H1 (cell line): ENCODE measurements at regions not wholly inside any gene's neighbourhood (a gene's known extent, or its start where the extent isn't known, plus 50 kb on each side); places are given as distances from the start of the nearest gene placed in this dataset.

Experiments used
- RBBP5 ChIP-seq: IDR thresholded peaks from 2 replicates; pipeline ENCODE4 v1.7.1; 2012; ENCODE audit warnings: low read depth, mild to moderate bottlenecking, inconsistent platforms, low read length, moderate library complexity, borderline replicate concordance
- RXRA ChIP-seq: IDR thresholded peaks from 2 replicates; pipeline ENCODE4 v1.6.1; 2011; ENCODE audit warnings: low read depth, mild to moderate bottlenecking, low read length, moderate library complexity; ENCODE audit not compliant: insufficient read depth
- SIN3A ChIP-seq, 2 experiments: IDR thresholded peaks in 1 of 2; conservative IDR thresholded peaks in 1 of 2; 2 replicates each; pipeline ENCODE4 v1.6.1; 2011 to 2012; ENCODE audit warnings: low read length in 2 of 2, improper control_type of control experiment in 1 of 2, low read depth in 1 of 2, mild to moderate bottlenecking in 1 of 2
- SP2 ChIP-seq: IDR thresholded peaks from 2 replicates; pipeline ENCODE4 v1.6.1; 2012; ENCODE audit warnings: mild to moderate bottlenecking, low read length, inconsistent platforms
- TF ChIP-seq, protein P1 (sequence below), 3 experiments: IDR thresholded peaks; 1 replicate in 2 of 3; 2 replicates in 1 of 3; pipeline versions ENCODE4 v1.5.1 to v1.6.1; 2011; ENCODE audit warnings: low read length in 3 of 3, mild to moderate bottlenecking in 3 of 3, inconsistent platforms in 2 of 3, low read depth in 1 of 3, moderate library complexity in 1 of 3; ENCODE audit not compliant: insufficient read depth in 1 of 3; ENCODE audit errors: control extremely low read depth in 1 of 3

DNA sequence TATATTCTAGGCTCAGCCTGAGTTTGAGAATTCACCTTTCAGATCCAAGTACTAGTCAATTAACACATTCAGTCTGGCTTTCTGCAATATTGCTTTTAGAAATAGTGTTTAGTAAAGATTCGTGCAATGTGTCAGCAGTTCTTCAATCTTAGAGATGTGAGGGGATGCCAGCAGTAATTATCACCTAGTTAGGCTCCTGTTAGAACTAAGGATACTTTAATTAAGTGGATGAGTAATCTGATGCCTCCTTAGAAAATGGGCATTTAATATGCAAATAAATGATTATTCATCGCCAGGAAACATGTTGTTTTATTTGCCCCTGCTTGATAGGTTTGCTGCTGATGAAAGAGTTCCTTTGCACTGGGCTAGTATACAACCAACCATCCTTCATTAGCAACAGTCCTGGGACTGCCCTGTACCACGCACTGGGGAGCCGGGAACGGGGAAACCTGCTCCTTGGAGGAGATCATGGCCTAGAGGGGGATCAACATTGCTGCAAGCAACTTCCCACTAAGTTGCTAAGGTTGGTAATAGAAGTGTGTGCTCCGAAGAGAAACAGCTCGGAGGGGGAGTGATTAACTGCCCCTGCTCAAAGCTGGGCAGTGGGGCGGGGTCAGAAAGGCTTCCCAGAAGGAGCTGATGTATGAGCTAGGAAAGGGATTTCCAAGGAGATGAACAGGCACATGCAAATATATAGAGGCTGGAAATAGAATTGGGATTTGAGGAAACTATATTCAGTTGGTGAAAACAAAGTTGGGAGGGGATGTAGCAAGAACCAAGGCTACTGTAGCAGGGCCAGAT is 231.8 kb downstream of the DRD1 start (continued):
- TF ChIP-seq, protein P1, sequence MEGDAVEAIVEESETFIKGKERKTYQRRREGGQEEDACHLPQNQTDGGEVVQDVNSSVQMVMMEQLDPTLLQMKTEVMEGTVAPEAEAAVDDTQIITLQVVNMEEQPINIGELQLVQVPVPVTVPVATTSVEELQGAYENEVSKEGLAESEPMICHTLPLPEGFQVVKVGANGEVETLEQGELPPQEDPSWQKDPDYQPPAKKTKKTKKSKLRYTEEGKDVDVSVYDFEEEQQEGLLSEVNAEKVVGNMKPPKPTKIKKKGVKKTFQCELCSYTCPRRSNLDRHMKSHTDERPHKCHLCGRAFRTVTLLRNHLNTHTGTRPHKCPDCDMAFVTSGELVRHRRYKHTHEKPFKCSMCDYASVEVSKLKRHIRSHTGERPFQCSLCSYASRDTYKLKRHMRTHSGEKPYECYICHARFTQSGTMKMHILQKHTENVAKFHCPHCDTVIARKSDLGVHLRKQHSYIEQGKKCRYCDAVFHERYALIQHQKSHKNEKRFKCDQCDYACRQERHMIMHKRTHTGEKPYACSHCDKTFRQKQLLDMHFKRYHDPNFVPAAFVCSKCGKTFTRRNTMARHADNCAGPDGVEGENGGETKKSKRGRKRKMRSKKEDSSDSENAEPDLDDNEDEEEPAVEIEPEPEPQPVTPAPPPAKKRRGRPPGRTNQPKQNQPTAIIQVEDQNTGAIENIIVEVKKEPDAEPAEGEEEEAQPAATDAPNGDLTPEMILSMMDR (IDR thresholded peaks at IDR 0.05; ENCODE audit: control extremely low read depth in 1 of 3, insufficient read depth in 1 of 3, low read depth in 1 of 3, low read length in 3 of 3) = no peak
- no peak for TF ChIP-seq SIN3A (conservative IDR thresholded peaks at IDR 0.05 in 1 of 2, IDR thresholded peaks at IDR 0.05 in 1 of 2; ENCODE audit: low read depth in 1 of 2, low read length in 2 of 2)
- TF ChIP-seq RXRA = no peak
- TF ChIP-seq RBBP5 = no peak
- no peak for TF ChIP-seq SP2
